HG03442 (cell line): ENCODE measurements at regions not wholly inside any gene's neighbourhood (a gene's known extent, or its start where the extent isn't known, plus 50 kb on each side); places are given as distances from the start of the nearest gene placed in this dataset.

Source experiments
- ATAC-seq: cut with Tn5 transposase; IDR thresholded peaks from one replicate; pipeline ENCODE4 v1.9.1; 2021; ENCODE audit warnings: mild to moderate bottlenecking, moderate library complexity; ENCODE audit not compliant: unreplicated experiment

DNA sequence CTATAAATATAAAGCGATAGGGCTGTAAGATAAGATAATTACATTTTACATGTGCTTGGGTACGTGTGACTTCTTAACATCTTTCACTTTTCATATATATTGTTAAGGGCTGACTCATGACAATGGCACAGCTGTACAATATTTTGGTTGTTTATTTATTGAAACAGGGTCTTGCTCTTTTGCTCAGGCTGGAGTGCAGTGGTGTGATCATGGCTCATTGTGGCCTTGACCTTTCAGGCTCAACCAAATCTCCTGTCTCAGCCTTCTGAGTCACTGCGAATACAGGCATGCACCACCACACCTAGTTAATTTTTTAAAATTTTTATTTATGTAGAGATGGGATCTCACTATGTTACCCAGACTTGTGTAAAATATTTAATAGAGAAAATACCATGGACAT, 2532.4 kb upstream of the PCDH20 start:
- ATAC-seq = no peak

- no peak for ATAC-seq
Observed at GRCh38 chr13:63944911-63945310, 2529.3 kb upstream of the PCDH20 start.

DNA sequence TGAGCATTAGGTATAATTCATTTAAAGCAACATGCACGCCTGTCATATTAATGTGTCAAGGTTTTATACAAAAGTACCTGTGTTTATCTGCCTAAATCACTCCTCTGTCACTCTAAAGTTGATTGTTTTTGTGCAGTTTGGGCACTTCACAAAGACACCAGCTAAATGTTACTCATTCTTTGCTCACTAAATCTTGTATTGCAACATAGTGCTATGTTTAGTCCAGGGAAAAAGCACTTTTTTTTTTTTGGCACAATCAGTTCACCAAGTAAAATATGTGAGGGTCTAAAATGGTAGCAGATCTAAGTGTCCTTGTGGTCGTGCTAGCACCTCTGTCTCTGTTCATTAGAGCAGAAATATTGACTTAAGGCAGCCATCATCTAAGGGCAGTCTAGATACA, 2526.7 kb upstream of the PCDH20 start:
- no peak for ATAC-seq

- no peak for ATAC-seq
Observed at GRCh38 chr13:63938851-63939250, 2523.2 kb upstream of the PCDH20 start.

GRCh38 chr13:63910511-63910910, 2494.9 kb upstream of the PCDH20 start:
- no peak for ATAC-seq

GRCh38 chr13:63909726-63910375, 2494.2 kb upstream of the PCDH20 start:
- no peak for ATAC-seq

DNA sequence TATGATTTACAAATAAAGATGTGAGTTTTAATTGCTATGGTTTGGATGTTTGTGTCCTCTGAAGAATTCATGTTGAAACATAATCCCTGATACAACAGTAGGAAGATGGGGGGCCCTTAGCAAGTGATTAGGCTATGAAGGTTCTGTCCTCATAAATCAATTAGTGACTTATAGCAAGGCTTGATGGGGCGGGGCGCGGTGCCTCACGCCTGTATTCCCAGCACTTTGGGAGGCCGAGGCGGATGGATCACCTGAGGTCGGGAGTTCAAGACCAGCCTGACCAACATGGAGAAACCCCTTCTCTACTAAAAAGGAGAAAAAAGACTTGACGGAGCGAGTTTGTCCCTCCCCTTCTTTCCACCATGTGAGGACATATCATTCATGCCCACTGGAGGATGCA, 2486.5 kb upstream of the PCDH20 start:
- ATAC-seq = no peak

GRCh38 chr13:63901630-63902029, 2486.0 kb upstream of the PCDH20 start:
- no peak for ATAC-seq

GRCh38 chr13:63900406-63900805, 2484.8 kb upstream of the PCDH20 start:
- ATAC-seq = no peak

DNA sequence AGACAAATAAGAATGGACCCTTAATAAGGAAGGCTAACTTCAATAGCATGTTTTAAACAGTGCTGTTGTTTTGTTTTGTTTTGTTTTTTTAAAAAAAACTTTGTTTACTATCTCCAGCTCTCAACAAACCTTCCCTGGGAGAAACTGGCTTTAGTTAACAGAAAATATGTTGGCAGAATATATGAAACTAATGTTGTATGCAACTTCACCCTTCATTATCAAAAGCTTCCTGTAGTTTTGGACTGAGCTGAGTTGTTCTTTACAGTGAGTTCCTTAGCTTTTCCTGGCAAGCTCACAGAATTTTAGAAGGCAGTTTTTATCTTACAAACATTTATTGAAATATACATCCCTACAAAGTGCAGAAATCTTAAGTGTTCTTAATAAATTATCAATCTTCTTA, 2480.7 kb upstream of the PCDH20 start:
- ATAC-seq = no peak

GRCh38 chr13:63882052-63882451, 2466.4 kb upstream of the PCDH20 start:
- no peak for ATAC-seq

DNA sequence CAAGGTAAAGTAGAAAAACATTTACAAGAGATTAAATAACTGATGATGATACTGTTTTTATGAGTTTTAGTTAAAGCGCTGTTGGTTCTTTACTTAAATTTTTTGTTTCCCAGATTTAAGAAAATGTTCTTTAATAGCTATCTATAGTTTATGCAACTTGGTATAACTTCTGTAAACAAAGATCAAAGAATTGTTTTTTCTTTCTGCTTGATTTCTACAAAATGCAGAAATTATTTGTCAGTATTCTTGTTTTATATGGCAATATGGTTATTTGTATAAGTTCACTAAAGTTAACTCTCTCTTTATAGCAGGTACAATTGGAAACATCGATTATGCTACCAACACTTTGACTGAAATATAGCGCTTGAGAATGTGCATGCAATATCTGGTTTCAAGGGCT, 2465.1 kb upstream of the PCDH20 start:
- ATAC-seq = no peak

GRCh38 chr13:63873936-63874335, 2458.3 kb upstream of the PCDH20 start:
- ATAC-seq = no peak

- ATAC-seq = no peak
Observed at GRCh38 chr13:63864171-63864902, 2448.7 kb upstream of the PCDH20 start.

GRCh38 chr13:63855457-63856118, 2439.9 kb upstream of the PCDH20 start:
- ATAC-seq = no peak

DNA sequence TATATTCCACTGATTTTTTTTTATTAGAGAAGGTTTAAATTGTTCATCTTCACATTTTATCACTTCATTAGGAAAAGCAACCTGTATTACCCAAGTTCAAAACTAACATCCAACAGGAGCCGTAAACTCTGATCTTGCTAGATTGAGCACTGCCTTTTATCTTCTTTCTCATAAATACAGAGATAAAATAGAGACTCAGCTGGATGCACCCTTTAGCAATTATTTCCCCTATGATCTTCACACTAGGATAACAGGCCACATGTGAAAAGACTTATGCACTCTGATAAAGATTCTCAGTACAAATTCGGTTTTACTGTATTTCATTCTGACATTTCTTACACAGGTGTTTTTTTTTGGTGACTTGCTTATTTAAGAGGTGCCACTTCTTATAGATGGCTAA, 2438.2 kb upstream of the PCDH20 start:
- no peak for ATAC-seq

GRCh38 chr13:63851526-63851925, 2435.9 kb upstream of the PCDH20 start:
- no peak for ATAC-seq

- no peak for ATAC-seq
Observed at GRCh38 chr13:63843766-63844699, 2428.4 kb upstream of the PCDH20 start.

DNA sequence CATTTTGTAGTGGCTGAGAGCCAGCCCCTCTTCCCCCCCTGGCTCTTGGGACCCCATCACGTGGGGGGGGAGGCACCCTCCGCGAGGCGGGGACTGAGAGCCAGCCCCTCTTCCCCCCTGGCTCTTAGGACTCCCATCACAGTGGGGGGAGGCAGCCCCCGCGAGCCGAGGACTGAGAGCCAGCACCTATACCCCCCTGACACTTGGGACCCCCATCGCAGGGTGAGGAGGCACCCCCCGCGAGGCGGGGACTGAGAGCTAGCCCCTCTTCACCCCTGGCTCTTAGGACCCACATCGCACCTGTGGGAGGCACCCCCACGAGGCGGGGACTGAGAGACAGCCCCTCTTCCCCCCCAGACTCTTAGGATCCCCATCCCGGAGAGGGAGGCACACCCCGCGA, 2426.5 kb upstream of the PCDH20 start:
- ATAC-seq = no peak

- no peak for ATAC-seq
Observed at GRCh38 chr13:63840551-63841421, 2425.1 kb upstream of the PCDH20 start.
